ENCODE measurements at regions not wholly inside any gene's neighbourhood (a gene's known extent, or its start where the extent isn't known, plus 50 kb on each side); places are given as distances from the start of the nearest gene placed in this dataset.

- no peaks in the 10 kb centered on the region for H3K36me3 Mint-ChIP-seq (ENCODE audit: unreplicated experiment)
- no peak overlapping the region for H3K27ac Mint-ChIP-seq (ENCODE audit: unreplicated experiment)
- peaks cover 3% of the 10 kb centered on the region for H3K9me3 Mint-ChIP-seq (ENCODE audit: unreplicated experiment)
- no peak for TF ChIP-seq CTCF (IDR thresholded peaks at IDR 0.05; ENCODE audit: partially characterized antibody, unreplicated experiment)
- H3K27me3 Mint-ChIP-seq (ENCODE audit: unreplicated experiment), result no peaks in the 10 kb centered on the region
- H3K4me3 Mint-ChIP-seq (ENCODE audit: unreplicated experiment), result no peak overlapping the region
- no peak for DNase-seq
- peaks cover 9% of the 10 kb centered on the region for H3K4me1 Mint-ChIP-seq (ENCODE audit: low read depth, unreplicated experiment)
These were observed 194.3 kb upstream of the SOX11 start for GRCh38 chr2:5497874-5498273.

GRCh38 chr2:5501807-5502206 lies 190.4 kb upstream of the SOX11 start:
- TF ChIP-seq CTCF (IDR thresholded peaks at IDR 0.05; ENCODE audit: partially characterized antibody, unreplicated experiment), result no peak
- DNase-seq, result no peak
- Mint-ChIP-seq H3K9me3 (ENCODE audit: unreplicated experiment) (no peaks in the 10 kb centered on the region), H3K36me3 (ENCODE audit: unreplicated experiment) (no peaks in the 10 kb centered on the region), H3K4me3 (ENCODE audit: unreplicated experiment) (no peak overlapping the region), H3K4me1 (ENCODE audit: low read depth, unreplicated experiment) (no peaks in the 10 kb centered on the region), H3K27ac (ENCODE audit: unreplicated experiment) (no peak overlapping the region), H3K27me3 (ENCODE audit: unreplicated experiment) (no peaks in the 10 kb centered on the region)

GRCh38 chr2:5502385-5502784 lies 189.8 kb upstream of the SOX11 start:
- no peaks in the 10 kb centered on the region for H3K9me3 Mint-ChIP-seq (ENCODE audit: unreplicated experiment)
- H3K4me3 Mint-ChIP-seq (ENCODE audit: unreplicated experiment), result no peak overlapping the region
- no peak for DNase-seq
- H3K4me1 Mint-ChIP-seq (ENCODE audit: low read depth, unreplicated experiment), result no peaks in the 10 kb centered on the region
- H3K36me3 Mint-ChIP-seq (ENCODE audit: unreplicated experiment), result no peaks in the 10 kb centered on the region
- no peak overlapping the region for H3K27ac Mint-ChIP-seq (ENCODE audit: unreplicated experiment)
- TF ChIP-seq CTCF (IDR thresholded peaks at IDR 0.05; ENCODE audit: partially characterized antibody, unreplicated experiment), result no peak
- H3K27me3 Mint-ChIP-seq (ENCODE audit: unreplicated experiment), result no peaks in the 10 kb centered on the region

GRCh38 chr2:5504756-5505155 lies 187.4 kb upstream of the SOX11 start:
- no peak for DNase-seq
- Mint-ChIP-seq H3K4me3 (ENCODE audit: unreplicated experiment) (no peak overlapping the region), H3K36me3 (ENCODE audit: unreplicated experiment) (no peaks in the 10 kb centered on the region), H3K27me3 (ENCODE audit: unreplicated experiment) (no peaks in the 10 kb centered on the region), H3K4me1 (ENCODE audit: low read depth, unreplicated experiment) (no peaks in the 10 kb centered on the region), H3K27ac (ENCODE audit: unreplicated experiment) (no peak overlapping the region), H3K9me3 (ENCODE audit: unreplicated experiment) (no peaks in the 10 kb centered on the region)
- TF ChIP-seq CTCF (IDR thresholded peaks at IDR 0.05; ENCODE audit: partially characterized antibody, unreplicated experiment), result no peak

GRCh38 chr2:5507367-5507766 lies 184.8 kb upstream of the SOX11 start:
- Mint-ChIP-seq H3K36me3 (ENCODE audit: unreplicated experiment) (no peaks in the 10 kb centered on the region), H3K4me1 (ENCODE audit: low read depth, unreplicated experiment) (no peaks in the 10 kb centered on the region), H3K4me3 (ENCODE audit: unreplicated experiment) (no peak overlapping the region), H3K27ac (ENCODE audit: unreplicated experiment) (no peak overlapping the region), H3K27me3 (ENCODE audit: unreplicated experiment) (no peaks in the 10 kb centered on the region), H3K9me3 (ENCODE audit: unreplicated experiment) (no peaks in the 10 kb centered on the region)
- no peak for TF ChIP-seq CTCF (IDR thresholded peaks at IDR 0.05; ENCODE audit: partially characterized antibody, unreplicated experiment)
- no peak for DNase-seq
